DND-41 (cell line): ENCODE measurements at regions not wholly inside any gene's neighbourhood (a gene's known extent, or its start where the extent isn't known, plus 50 kb on each side); places are given as distances from the start of the nearest gene placed in this dataset.

ENCODE experiments used
- EZH2 ChIP-seq: IDR thresholded peaks from 3 replicates; pipeline ENCODE4 v1.6.1; 2012; ENCODE audit warnings: borderline replicate concordance, low read depth, mild to moderate bottlenecking, moderate library complexity, low read length, inconsistent platforms; ENCODE audit not compliant: severe bottlenecking
- TF ChIP-seq, protein P1 (sequence below): IDR thresholded peaks from 2 replicates; pipeline ENCODE4 v1.5.1; 2012; ENCODE audit warnings: borderline replicate concordance, low read length, moderate library complexity, mild to moderate bottlenecking; ENCODE audit not compliant: poor library complexity, severe bottlenecking; ENCODE audit errors: extremely low read depth

DNA sequence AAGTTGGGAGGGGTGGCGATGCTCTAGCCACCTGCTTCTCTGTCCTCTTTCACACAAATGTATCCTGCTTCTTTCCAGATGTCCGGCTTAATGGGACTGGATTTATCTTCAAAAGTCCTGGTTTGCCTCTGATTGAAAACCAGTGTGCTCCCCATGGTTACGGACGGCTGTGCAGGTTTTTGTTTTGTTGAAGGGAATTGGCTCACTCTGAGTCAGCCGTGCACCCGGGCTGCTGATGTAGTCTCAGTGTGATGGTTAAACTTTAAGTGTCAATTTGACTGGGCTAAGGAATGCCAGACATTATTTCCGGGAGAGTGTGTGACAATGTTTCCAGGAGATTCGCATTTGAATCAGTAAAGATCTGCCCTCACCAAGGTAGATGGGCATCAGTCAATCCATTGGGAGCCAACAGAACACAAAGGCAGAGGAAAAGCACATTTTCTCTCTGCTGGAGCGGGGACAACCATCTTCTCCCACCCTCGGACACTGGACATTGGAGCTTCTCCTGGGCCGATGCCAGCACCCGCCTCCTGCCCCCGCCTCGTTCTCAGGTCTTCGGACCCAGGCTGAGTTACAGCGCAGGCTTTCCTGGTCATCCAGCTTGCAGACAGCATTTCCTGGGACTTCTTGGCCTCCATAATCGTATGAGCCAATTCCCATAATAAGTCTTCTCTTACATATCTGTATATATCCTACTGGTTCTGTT, 126.9 kb upstream of the TNRC6C start:
- TF ChIP-seq, protein P1, sequence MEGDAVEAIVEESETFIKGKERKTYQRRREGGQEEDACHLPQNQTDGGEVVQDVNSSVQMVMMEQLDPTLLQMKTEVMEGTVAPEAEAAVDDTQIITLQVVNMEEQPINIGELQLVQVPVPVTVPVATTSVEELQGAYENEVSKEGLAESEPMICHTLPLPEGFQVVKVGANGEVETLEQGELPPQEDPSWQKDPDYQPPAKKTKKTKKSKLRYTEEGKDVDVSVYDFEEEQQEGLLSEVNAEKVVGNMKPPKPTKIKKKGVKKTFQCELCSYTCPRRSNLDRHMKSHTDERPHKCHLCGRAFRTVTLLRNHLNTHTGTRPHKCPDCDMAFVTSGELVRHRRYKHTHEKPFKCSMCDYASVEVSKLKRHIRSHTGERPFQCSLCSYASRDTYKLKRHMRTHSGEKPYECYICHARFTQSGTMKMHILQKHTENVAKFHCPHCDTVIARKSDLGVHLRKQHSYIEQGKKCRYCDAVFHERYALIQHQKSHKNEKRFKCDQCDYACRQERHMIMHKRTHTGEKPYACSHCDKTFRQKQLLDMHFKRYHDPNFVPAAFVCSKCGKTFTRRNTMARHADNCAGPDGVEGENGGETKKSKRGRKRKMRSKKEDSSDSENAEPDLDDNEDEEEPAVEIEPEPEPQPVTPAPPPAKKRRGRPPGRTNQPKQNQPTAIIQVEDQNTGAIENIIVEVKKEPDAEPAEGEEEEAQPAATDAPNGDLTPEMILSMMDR = no peak
- no peak for TF ChIP-seq EZH2
